NCI-H510A treated with DMSO at 0.1 percent for 48 hours (cell line): ENCODE measurements at regions not wholly inside any gene's neighbourhood (a gene's known extent, or its start where the extent isn't known, plus 50 kb on each side); places are given as distances from the start of the nearest gene placed in this dataset.
"Not testable (repeated sequence)": the region's sequence is repeated elsewhere in the genome, so short reads cannot be mapped to it uniquely, and the experiment has no call there.

Experiments
- DNase-seq: peaks from one replicate; lab custom pipeline; 2025; lab: John Stamatoyannopoulos, UW

GRCh38 chr7:55743454-55743717 lies 119.2 kb downstream of the SEPTIN14 start:
- DNase-seq, result not testable (repeated sequence)

DNA sequence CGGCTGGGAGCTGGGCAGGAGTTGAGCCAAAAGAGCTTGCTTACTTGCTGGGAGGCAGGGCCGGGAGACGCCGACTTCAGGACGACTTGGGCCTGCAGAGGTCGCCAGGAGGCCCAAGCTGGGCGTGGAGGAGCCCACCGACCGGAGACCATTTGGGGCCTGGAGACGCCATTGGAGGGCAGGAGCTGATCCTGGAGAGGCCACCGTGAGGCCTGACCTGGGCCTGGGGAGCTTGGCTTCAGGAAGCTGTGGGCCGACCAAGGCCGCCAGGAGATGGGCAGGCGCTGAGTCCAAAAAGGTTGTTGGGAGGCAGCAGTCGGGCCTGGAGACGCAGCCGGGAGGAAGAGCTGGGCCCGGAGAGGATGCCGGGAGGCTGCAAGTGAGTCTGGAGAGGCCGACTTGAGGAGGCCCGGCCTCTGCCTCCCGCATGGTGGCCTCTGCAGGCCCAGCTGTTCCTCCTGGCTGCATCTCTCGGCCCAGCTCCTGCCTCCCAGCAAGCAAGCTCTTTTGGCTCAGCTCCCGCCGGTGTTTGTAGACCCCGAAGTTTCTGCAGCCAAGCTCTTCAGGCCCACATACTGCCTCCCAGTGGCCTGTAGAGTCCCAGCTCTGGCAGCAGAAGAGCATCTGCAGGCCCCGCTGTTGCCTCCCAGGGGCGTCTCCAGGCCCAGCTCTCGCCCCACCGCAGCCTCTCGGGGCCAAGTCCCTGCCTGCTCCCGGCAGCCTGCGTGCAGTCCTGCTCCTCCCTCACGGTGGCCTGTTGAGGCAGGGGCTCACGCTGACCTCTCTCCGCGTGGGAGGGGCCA lies 119.7 kb downstream of the SEPTIN14 start:
- not testable (repeated sequence) for DNase-seq

DNA sequence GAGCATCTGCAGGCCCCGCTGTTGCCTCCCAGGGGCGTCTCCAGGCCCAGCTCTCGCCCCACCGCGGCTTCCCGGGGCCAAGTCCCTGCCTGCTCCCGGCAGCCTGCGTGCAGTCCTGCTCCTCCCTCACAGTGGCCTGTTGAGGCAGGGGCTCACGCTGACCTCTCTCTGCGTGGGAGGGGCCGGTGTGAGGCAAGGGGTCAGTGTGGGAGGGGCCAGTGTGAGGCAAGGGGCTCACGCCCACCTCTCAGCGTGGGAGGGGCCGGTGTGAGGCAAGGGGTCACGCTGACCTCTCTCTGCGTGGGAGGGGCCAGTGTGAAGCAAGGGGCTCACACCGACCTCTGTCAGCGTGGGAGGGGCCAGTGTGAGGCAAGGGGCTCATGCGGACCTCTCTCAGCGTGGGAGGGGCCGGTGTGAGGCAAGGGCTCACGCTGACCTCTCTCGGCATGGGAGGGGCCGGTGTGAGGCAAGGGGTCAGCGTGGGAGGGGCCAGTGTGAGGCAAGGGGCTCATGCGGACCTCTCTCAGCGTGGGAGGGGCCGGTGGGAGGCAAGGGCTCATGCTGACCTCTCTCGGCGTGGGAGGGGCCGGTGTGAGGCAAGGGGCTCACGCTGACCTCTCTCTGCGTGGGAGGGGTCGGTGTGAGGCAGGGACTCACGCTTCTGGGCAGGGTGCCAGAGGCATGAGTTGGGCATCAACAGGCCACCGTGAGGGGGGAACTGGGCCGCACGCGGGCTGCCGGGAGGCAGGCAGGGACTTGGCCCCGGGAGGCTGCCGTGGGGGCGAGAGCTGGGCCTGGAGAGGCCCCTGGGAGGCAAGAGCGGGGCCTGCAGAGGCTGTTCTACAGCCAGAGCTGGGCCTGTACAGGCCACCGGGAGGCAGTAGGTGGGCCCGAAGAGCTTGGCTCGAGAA lies 120.6 kb downstream of the SEPTIN14 start:
- not testable (repeated sequence) for DNase-seq

GRCh38 chr7:55740633-55741250 lies 121.8 kb downstream of the SEPTIN14 start:
- not testable (repeated sequence) for DNase-seq

GRCh38 chr7:55740053-55740452 lies 122.5 kb downstream of the SEPTIN14 start:
- not testable (repeated sequence) for DNase-seq

DNA sequence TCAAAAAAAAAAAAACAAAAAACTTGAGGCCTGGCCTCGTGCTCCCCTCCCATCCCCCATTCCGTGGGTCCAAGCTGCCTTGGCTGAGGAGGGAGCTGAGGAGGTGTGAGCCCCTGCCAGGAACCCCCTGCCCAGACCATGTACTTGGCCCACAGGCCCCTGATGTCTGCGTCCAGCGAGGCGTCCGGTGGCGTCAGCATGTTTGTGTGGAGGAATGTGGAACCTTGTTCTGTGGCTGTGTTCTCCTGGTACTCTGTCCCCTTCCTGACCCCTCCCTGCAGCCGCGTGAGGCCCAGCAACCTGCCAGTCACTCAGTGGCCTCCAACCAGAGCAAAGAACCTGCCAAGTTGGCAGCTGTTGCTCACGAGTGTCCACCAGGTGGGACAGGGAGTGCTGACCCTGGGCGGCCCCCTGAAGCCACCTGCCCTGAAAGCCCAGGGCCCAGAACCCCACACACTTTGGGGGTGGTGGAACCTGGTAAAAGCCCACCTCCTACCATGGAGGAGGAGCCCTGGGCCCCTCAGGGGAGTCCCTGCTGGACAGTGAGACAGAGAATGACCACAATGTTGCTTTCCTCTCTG lies 125.8 kb downstream of the SEPTIN14 start:
- DNase-seq, result not testable (repeated sequence)

DNA sequence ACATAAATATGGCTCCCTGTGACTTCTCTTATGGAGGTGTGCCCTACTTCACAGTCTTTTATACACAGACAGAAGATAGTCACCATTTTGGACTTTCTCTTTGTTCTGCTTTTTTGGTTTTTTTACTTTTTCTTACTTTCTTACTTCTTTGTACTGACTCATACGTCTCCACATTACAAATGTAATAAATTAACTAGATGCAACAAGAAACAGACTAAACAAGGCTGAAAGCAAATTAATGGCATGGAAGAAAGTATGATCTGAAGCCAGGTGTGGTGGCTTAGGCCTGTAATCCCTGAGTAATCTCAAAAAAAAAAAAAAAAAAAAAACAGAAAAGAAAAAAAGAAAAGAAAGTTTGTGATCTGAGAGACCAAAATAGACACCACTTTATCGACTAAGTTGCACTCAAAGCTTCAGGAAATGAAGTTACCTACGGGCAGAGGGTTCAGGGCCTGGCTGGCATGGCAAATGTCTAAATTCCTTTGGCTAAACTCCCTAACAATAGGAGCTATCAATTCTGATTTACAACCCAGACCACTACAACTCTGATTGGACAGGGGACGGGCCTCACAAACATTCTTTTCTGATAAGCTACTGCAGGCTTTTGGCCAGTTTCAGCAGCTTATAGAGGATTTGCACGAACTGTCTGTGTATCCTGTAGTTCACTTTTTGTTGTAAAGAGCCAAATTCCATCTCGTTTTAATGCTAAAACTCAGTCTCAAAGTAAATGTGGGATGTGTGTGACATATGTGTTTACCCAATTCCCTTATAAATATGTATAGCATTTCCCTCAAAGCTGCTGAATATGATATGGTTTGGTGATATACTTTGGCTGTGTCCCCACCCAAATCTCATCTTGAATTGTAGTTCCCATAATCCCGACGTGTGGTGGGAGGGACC lies 129.1 kb downstream of the SEPTIN14 start:
- DNase-seq, result no peak

- no peak for DNase-seq
Measured at GRCh38 chr7:55731931-55732330, 130.6 kb downstream of the SEPTIN14 start.

DNA sequence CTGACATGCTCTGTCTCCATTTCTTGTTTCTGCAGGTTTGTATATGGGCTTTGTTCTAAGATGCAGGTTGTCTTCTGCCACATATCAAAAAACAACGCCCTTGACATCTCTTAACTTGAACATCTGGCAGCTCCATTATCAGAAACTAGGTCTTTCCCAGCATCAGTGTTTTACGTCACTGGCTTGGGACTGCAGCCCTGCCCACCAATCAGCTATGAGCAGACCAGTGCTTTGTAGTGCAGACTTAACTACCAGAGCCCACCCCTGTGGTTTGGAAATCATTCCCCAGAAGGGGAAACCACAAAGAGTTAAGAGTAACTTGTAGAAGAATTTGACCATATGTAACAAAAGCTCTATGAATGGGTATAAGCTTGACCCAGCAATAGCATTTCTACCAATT lies 132.4 kb downstream of the SEPTIN14 start:
- no peak for DNase-seq

GRCh38 chr7:55723621-55723941 lies 139.0 kb downstream of the SEPTIN14 start:
- DNase-seq, result no peak

- not testable (repeated sequence) for DNase-seq
Measured at GRCh38 chr7:55722874-55723620, 139.5 kb downstream of the SEPTIN14 start.

GRCh38 chr7:55721004-55721403 lies 141.5 kb downstream of the SEPTIN14 start:
- not testable (repeated sequence) for DNase-seq

DNA sequence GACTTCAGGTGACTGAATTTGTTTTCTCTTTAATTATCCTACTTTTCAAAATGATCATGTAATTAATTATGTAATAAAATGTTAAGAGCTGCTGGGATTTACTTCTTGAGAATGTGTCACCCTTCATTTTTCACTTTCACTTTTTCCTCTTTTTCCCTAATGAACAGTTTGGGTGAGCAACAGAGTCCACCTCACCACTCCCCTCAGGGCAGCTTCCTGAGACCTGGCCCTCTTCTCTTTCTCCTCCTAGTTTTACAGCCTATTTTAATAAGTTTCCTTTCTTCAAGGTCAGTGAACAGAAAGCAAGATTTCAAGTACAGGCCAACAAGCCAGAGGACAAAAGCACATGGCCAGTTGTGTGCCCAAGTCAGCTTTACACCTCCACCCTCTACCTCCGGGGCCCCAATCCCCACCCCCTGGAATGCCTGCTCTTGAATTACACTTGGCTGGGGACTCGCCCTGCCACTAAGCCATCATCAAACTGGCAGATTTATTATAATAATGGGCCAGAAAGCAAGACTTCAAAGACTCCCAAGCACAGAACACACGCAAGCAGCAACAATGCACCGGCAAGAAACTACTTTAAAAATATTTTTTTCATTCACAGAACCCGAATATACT lies 143.1 kb upstream of the VOPP1 start:
- not testable (repeated sequence) for DNase-seq

GRCh38 chr7:55714370-55714769 lies 142.1 kb upstream of the VOPP1 start:
- not testable (repeated sequence) for DNase-seq

DNA sequence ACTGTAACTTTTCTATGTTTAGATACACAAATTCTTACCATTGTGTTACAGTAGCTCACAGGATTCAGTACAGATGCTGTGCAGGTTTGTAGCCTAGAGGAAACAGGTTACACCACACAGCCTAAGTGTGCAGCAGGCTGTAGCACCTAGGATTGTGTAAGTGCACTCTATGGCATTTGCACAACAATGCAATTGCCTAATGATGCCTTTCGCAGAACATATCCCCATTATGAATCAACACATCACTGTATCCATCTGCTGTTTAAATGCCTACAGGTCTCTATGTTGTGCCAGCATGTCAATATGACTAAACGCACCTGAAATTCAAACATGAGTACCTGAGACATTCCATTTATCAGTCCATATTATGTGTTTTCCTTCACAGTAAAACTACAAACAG lies 138.0 kb upstream of the VOPP1 start:
- not testable (repeated sequence) for DNase-seq

GRCh38 chr7:55708028-55708427 lies 135.7 kb upstream of the VOPP1 start:
- not testable (repeated sequence) for DNase-seq

DNA sequence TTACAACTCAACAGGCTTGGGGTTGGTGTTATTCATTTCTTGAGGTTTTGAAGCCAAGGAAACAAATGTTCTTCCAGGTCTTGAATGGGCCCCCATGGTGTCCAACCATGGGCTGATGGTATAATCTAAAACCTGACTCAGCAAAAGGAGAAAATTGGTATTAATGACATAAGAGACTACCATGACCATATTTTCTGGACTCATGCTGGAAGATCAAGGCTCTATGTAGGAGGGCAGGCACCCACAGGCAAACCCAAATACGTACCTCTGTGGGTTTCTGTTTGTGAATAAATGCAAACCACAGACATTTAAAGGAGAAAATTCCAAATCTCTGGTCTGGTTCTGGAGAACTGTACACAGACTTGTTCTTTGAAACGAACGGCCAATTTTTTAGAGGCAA lies 135.1 kb upstream of the VOPP1 start:
- not testable (repeated sequence) for DNase-seq

- not testable (repeated sequence) for DNase-seq
Measured at GRCh38 chr7:55706451-55707195, 134.3 kb upstream of the VOPP1 start.

GRCh38 chr7:55705728-55706450 lies 133.6 kb upstream of the VOPP1 start:
- DNase-seq, result not testable (repeated sequence)
